Mucosa of stomach (tissue), 1 donor: ENCODE measurements at regions not wholly inside any gene's neighbourhood (a gene's known extent, or its start where the extent isn't known, plus 50 kb on each side); places are given as distances from the start of the nearest gene placed in this dataset.

Source experiments
- H3K27me3 ChIP-seq: one replicate; pipeline ENCODE4 v1.7.0; 2013; ENCODE audit warnings: mild to moderate bottlenecking, low read length; ENCODE audit not compliant: control insufficient read depth, insufficient read depth
- H3K36me3 ChIP-seq: one replicate; pipeline ENCODE4 v1.7.0; 2013; ENCODE audit warnings: low read length; ENCODE audit not compliant: control insufficient read depth, insufficient read depth
- H3K4me1 ChIP-seq: one replicate; pipeline ENCODE4 v1.7.0; 2013; ENCODE audit warnings: mild to moderate bottlenecking, low read length; ENCODE audit not compliant: control insufficient read depth, insufficient read depth
- H3K4me3 ChIP-seq: one replicate; pipeline ENCODE4 v1.7.0; 2013; ENCODE audit warnings: low read length
- H3K9ac ChIP-seq: one replicate; pipeline ENCODE4 v1.7.0; 2013; ENCODE audit warnings: mild to moderate bottlenecking, low read length, moderate library complexity
- H3K9me3 ChIP-seq: one replicate; pipeline ENCODE4 v1.7.0; 2013; ENCODE audit warnings: mild to moderate bottlenecking, low read length, moderate library complexity; ENCODE audit not compliant: control insufficient read depth
- donor health status: Pancreatic carcinoma.

GRCh38 chr13:106752584-106753170, 184.7 kb upstream of the ARGLU1 start:
- Histone ChIP-seq H3K9ac (no peak overlapping the region), H3K9me3 (no peaks in the 10 kb centered on the region), H3K4me1 (no peaks in the 10 kb centered on the region), H3K36me3 (no peaks in the 10 kb centered on the region), H3K27me3 (no peaks in the 10 kb centered on the region), H3K4me3 (no peak overlapping the region)

GRCh38 chr13:106748785-106749184, 180.8 kb upstream of the ARGLU1 start:
- Histone ChIP-seq H3K9ac (no peak overlapping the region), H3K4me1 (no peaks in the 10 kb centered on the region), H3K27me3 (no peaks in the 10 kb centered on the region), H3K4me3 (no peak overlapping the region), H3K36me3 (no peaks in the 10 kb centered on the region), H3K9me3 (no peaks in the 10 kb centered on the region)

GRCh38 chr13:106744516-106744915, 176.6 kb upstream of the ARGLU1 start:
- Histone ChIP-seq H3K27me3 (no peaks in the 10 kb centered on the region), H3K4me3 (no peak overlapping the region), H3K9ac (no peak overlapping the region), H3K4me1 (no peaks in the 10 kb centered on the region), H3K9me3 (no peaks in the 10 kb centered on the region), H3K36me3 (no peaks in the 10 kb centered on the region)

- Histone ChIP-seq H3K4me1 (no peaks in the 10 kb centered on the region), H3K27me3 (no peaks in the 10 kb centered on the region), H3K9me3 (no peaks in the 10 kb centered on the region), H3K9ac (no peak overlapping the region), H3K36me3 (no peaks in the 10 kb centered on the region), H3K4me3 (no peak overlapping the region)
Observed at GRCh38 chr13:106738186-106738678, 170.3 kb upstream of the ARGLU1 start.

GRCh38 chr13:106736941-106737340, 169.0 kb upstream of the ARGLU1 start:
- H3K36me3 ChIP-seq: no peaks in the 10 kb centered on the region
- H3K4me1 ChIP-seq: no peaks in the 10 kb centered on the region
- no peaks in the 10 kb centered on the region for H3K27me3 ChIP-seq
- no peak overlapping the region for H3K4me3 ChIP-seq
- H3K9me3 ChIP-seq: no peaks in the 10 kb centered on the region
- H3K9ac ChIP-seq: no peak overlapping the region

GRCh38 chr13:106734198-106734597, 166.3 kb upstream of the ARGLU1 start:
- H3K9me3 ChIP-seq: no peaks in the 10 kb centered on the region
- no peaks in the 10 kb centered on the region for H3K36me3 ChIP-seq
- no peak overlapping the region for H3K4me3 ChIP-seq
- no peaks in the 10 kb centered on the region for H3K4me1 ChIP-seq
- no peak overlapping the region for H3K9ac ChIP-seq
- H3K27me3 ChIP-seq: no peaks in the 10 kb centered on the region

- Histone ChIP-seq H3K27me3 (no peaks in the 10 kb centered on the region), H3K4me3 (no peak overlapping the region), H3K9ac (no peak overlapping the region), H3K9me3 (no peaks in the 10 kb centered on the region), H3K36me3 (no peaks in the 10 kb centered on the region), H3K4me1 (no peaks in the 10 kb centered on the region)
Observed at GRCh38 chr13:106723036-106723435, 155.1 kb upstream of the ARGLU1 start.

- no peaks in the 10 kb centered on the region for H3K4me1 ChIP-seq
- no peak overlapping the region for H3K9ac ChIP-seq
- no peak overlapping the region for H3K4me3 ChIP-seq
- H3K36me3 ChIP-seq: no peaks in the 10 kb centered on the region
- no peaks in the 10 kb centered on the region for H3K9me3 ChIP-seq
- no peaks in the 10 kb centered on the region for H3K27me3 ChIP-seq
Observed at GRCh38 chr13:106722620-106723019, 154.7 kb upstream of the ARGLU1 start.

- Histone ChIP-seq H3K4me3 (no peak overlapping the region), H3K9ac (no peak overlapping the region), H3K27me3 (no peaks in the 10 kb centered on the region), H3K4me1 (no peaks in the 10 kb centered on the region), H3K36me3 (no peaks in the 10 kb centered on the region), H3K9me3 (no peaks in the 10 kb centered on the region)
Observed at GRCh38 chr13:106721599-106721998, 153.7 kb upstream of the ARGLU1 start.

- no peaks in the 10 kb centered on the region for H3K9me3 ChIP-seq
- H3K9ac ChIP-seq: no peak overlapping the region
- no peaks in the 10 kb centered on the region for H3K4me1 ChIP-seq
- H3K4me3 ChIP-seq: no peak overlapping the region
- no peaks in the 10 kb centered on the region for H3K27me3 ChIP-seq
- H3K36me3 ChIP-seq: no peaks in the 10 kb centered on the region
Observed at GRCh38 chr13:106714271-106714982, 146.5 kb upstream of the ARGLU1 start.

GRCh38 chr13:106712381-106712780, 144.4 kb upstream of the ARGLU1 start:
- H3K9ac ChIP-seq: no peak overlapping the region
- no peaks in the 10 kb centered on the region for H3K36me3 ChIP-seq
- H3K27me3 ChIP-seq: no peaks in the 10 kb centered on the region
- H3K4me3 ChIP-seq: no peak overlapping the region
- no peaks in the 10 kb centered on the region for H3K4me1 ChIP-seq
- no peaks in the 10 kb centered on the region for H3K9me3 ChIP-seq

- Histone ChIP-seq H3K9me3 (no peaks in the 10 kb centered on the region), H3K36me3 (no peaks in the 10 kb centered on the region), H3K27me3 (no peaks in the 10 kb centered on the region), H3K4me3 (no peak overlapping the region), H3K9ac (no peak overlapping the region), H3K4me1 (no peaks in the 10 kb centered on the region)
Observed at GRCh38 chr13:106710266-106710665, 142.3 kb upstream of the ARGLU1 start.
